GM12878 (cell line): ENCODE measurements at regions not wholly inside any gene's neighbourhood (a gene's known extent, or its start where the extent isn't known, plus 50 kb on each side); places are given as distances from the start of the nearest gene placed in this dataset.

Experiments used
- ATAC-seq: fragments of 200-7000 bp; cut with Tn5 transposase; 3 replicates; pipeline ENCODE4 v1.9.1; 2020; ENCODE audit warnings: mild to moderate bottlenecking, moderate library complexity
- BruUV-seq: library from RNA; stranded (reverse); fragments of 400-500 nt; replicated peaks from 2 replicates; lab custom pipeline; 2021; lab: Mats Ljungman, UMichigan
- CTCF ChIA-PET: fragments of 300-600 bp; sonication (Branson Sonifier 250); formaldehyde crosslinking; extraction: SDS; loops from one replicate; lab custom pipeline; 2021; ENCODE audit warnings: inconsistent platforms; lab: Yijun Ruan, JAX
- POLR2A ChIA-PET: fragments of 350-600 bp; formaldehyde crosslinking; extraction: SDS; loops from one replicate; lab custom pipeline; 2021; ENCODE audit warnings: inconsistent platforms; lab: Charles Lee
- RAD21 ChIA-PET: fragments of 300-600 bp; sonication (Branson Sonifier 250); formaldehyde crosslinking; loops from one replicate; lab custom pipeline; 2023; ENCODE audit warnings: antibody characterized with exemption; ENCODE audit not compliant: unreplicated experiment; lab: Charles Lee
- SMC1A ChIA-PET: fragments of 300-600 bp; sonication (Branson Sonifier 250); formaldehyde crosslinking; loops from one replicate; lab custom pipeline; 2023; ENCODE audit not compliant: unreplicated experiment, uncharacterized antibody; lab: Charles Lee
- DNase-seq: peaks from one replicate; pipeline ENCODE4 v3.0.0-alpha.2; 2011; ENCODE audit warnings: low read depth, low spot score
- FAIRE-seq: peaks from 3 replicates; lab custom pipeline; 2011; peaks lifted over from hg19 to GRCh38; lab: Jason Lieb, UNC
- H2AFZ ChIP-seq: 2 replicates; pipeline ENCODE4 v1.6.0; 2011; ENCODE audit warnings: low read depth, low read length, control low read depth; ENCODE audit not compliant: control insufficient read depth
- H3K27ac ChIP-seq: 2 replicates; pipeline ENCODE4 v1.5.1; 2011; ENCODE audit warnings: control low read depth; ENCODE audit not compliant: control insufficient read depth, insufficient read depth
- H3K27me3 ChIP-seq, 2 experiments: replicated peaks in 1 of 2; 2 replicates each; pipeline versions ENCODE4 v1.6.0 to v1.6.1; 2011; ENCODE audit warnings: low read length in 1 of 2; ENCODE audit not compliant: control insufficient read depth in 2 of 2, insufficient read depth in 2 of 2
- H3K36me3 ChIP-seq, 2 experiments: 2 replicates each; pipeline ENCODE4 v1.5.1; 2011; ENCODE audit warnings: low read length in 1 of 2; ENCODE audit not compliant: control insufficient read depth in 2 of 2, insufficient read depth in 2 of 2
- H3K4me1 ChIP-seq: 2 replicates; pipeline ENCODE4 v1.6.1; 2011; ENCODE audit warnings: mild to moderate bottlenecking, low read length, moderate library complexity, mixed read lengths; ENCODE audit not compliant: control insufficient read depth, insufficient read depth
- H3K4me2 ChIP-seq: 2 replicates; pipeline ENCODE4 v1.6.0; 2011; ENCODE audit warnings: control low read depth; ENCODE audit not compliant: control insufficient read depth, insufficient read depth
- H3K4me3 ChIP-seq: fragments of 200-600 bp; sonication (generic); 2 replicates; pipeline ENCODE4 v1.5.1; 2016
- H3K79me2 ChIP-seq: 2 replicates; pipeline ENCODE4 v1.6.0; 2011; ENCODE audit warnings: low read length; ENCODE audit not compliant: control insufficient read depth, insufficient read depth
- H3K9ac ChIP-seq: 2 replicates; pipeline ENCODE4 v1.8.0; 2011; ENCODE audit warnings: low read length, control low read depth, mixed read lengths; ENCODE audit not compliant: control insufficient read depth, insufficient read depth
- H3K9me3 ChIP-seq: replicated peaks from 3 replicates; pipeline ENCODE4 v1.5.1; 2011; ENCODE audit warnings: mild to moderate bottlenecking, low read length; ENCODE audit not compliant: control insufficient read depth, insufficient read depth
- H4K20me1 ChIP-seq: 2 replicates; pipeline ENCODE4 v1.6.0; 2011; ENCODE audit not compliant: control insufficient read depth, insufficient read depth
- ATF3 ChIP-seq: IDR thresholded peaks from 2 replicates; pipeline ENCODE4 v1.6.1; 2011; ENCODE audit warnings: low read depth, mild to moderate bottlenecking, low read length, moderate library complexity, borderline replicate concordance; ENCODE audit errors: extremely low read depth
- ATF7 ChIP-seq: fragments of 450-650 bp; IDR thresholded peaks from 2 replicates; pipeline ENCODE4 v1.6.1; 2016; ENCODE audit warnings: low read depth, mild to moderate bottlenecking
- E2F8 ChIP-seq: fragments of 450-650 bp; IDR thresholded peaks from 2 replicates; pipeline ENCODE4 v1.6.1; 2018; ENCODE audit warnings: mild to moderate bottlenecking, low read depth, moderate library complexity; ENCODE audit not compliant: partially characterized antibody
- EGR1 ChIP-seq, 2 experiments: IDR thresholded peaks; 1 replicate in 1 of 2; 2 replicates in 1 of 2; pipeline ENCODE4 v1.6.1; 2011 to 2012; ENCODE audit warnings: low read depth in 2 of 2, low read length in 2 of 2, borderline replicate concordance in 1 of 2, mild to moderate bottlenecking in 1 of 2, moderate library complexity in 1 of 2
- ETV6 ChIP-seq, 2 experiments: fragments of 450-650 bp in 1 of 2; IDR thresholded peaks in 1 of 2; conservative IDR thresholded peaks in 1 of 2; 2 replicates each; pipeline ENCODE4 v1.6.1; 2014; ENCODE audit warnings: antibody characterized with exemption in 1 of 2, borderline replicate concordance in 1 of 2, low read depth in 1 of 2, mild to moderate bottlenecking in 1 of 2, moderate library complexity in 1 of 2
- FOS ChIP-seq: IDR thresholded peaks from 3 replicates; pipeline ENCODE4 v1.6.1; 2011; ENCODE audit warnings: borderline replicate concordance; ENCODE audit not compliant: insufficient read length; ENCODE audit errors: extremely low read depth
- FOXM1 ChIP-seq: IDR thresholded peaks from 2 replicates; pipeline ENCODE4 v1.6.1; 2012; ENCODE audit warnings: low read depth, mild to moderate bottlenecking, inconsistent platforms, low read length, moderate library complexity
- IRF5 ChIP-seq: fragments of 450-650 bp; IDR thresholded peaks from 2 replicates; pipeline ENCODE4 v1.6.1; 2017; ENCODE audit warnings: borderline replicate concordance
- PRDM15 ChIP-seq: fragments of 450-650 bp; formaldehyde crosslinking; IDR thresholded peaks from 2 replicates; pipeline ENCODE4 v1.4.0; 2020; ENCODE audit warnings: mild to moderate bottlenecking, moderate library complexity
- RAD51 ChIP-seq: fragments of 450-650 bp; IDR thresholded peaks from 2 replicates; pipeline ENCODE4 v1.6.1; 2016; ENCODE audit warnings: moderate library complexity, mild to moderate bottlenecking, inconsistent platforms
- RUNX3 ChIP-seq: IDR thresholded peaks from 2 replicates; pipeline ENCODE4 v1.6.1; 2012; ENCODE audit warnings: low read length, inconsistent platforms
- SMAD5 ChIP-seq: IDR thresholded peaks from 2 replicates; pipeline ENCODE4 v1.6.1; 2016; ENCODE audit warnings: antibody characterized with exemption, low read depth
- SMC3 ChIP-seq: IDR thresholded peaks from 2 replicates; pipeline ENCODE4 v1.6.1; 2011; ENCODE audit warnings: low read length, improper control_type of control experiment, borderline replicate concordance
- SREBF1 ChIP-seq: IDR thresholded peaks from 2 replicates; pipeline ENCODE4 v1.6.1; 2012; ENCODE audit warnings: mild to moderate bottlenecking, low read length
- SRF ChIP-seq, 2 experiments: IDR thresholded peaks; 2 replicates each; pipeline ENCODE4 v1.6.1; 2011; ENCODE audit warnings: low read depth in 2 of 2, low read length in 2 of 2, mild to moderate bottlenecking in 1 of 2, moderate library complexity in 1 of 2
- ZBED1 ChIP-seq: IDR thresholded peaks from 2 replicates; pipeline ENCODE4 v1.6.1; 2016; ENCODE audit warnings: borderline replicate concordance
- WGBS: methylation state at CpG from one replicate; pipeline ENCODE4 v1.1.6; 2016; ENCODE audit warnings: low lambda C conversion rate; ENCODE audit not compliant: insufficient replicate concordance, insufficient coverage; ENCODE audit errors: missing lambda C conversion rate; 5-methylcytosine and 5-hydroxymethylcytosine counted together
- in situ Hi-C: fragments of 300-500 bp; cut with MboI; formaldehyde crosslinking; loops from 9 replicates; pipeline ENCODE4 v1.14.3; 2018; ENCODE audit warnings: mixed read lengths
- intact Hi-C: fragments of 100-400 bp; cut with micrococcal nuclease; formaldehyde crosslinking; loops from one replicate; pipeline ENCODE4 v1.14.2; 2022; ENCODE audit not compliant: unreplicated experiment

GRCh38 chr10:30557884-30558283, 71.7 kb downstream of the LYZL2 start:
- intact Hi-C loops = no loop called here
- H3K9me3 ChIP-seq = no peaks in the 10 kb centered on the region
- FAIRE-seq (no peak), DNase-seq (no peak), ATAC-seq (no peak)
- POLR2A ChIA-PET = no interaction called here
- H3K79me2 ChIP-seq = no peaks in the 10 kb centered on the region
- in situ Hi-C loops = no loop called here
- H3K9ac ChIP-seq = no peak overlapping the region
- no TSS peak for BruUV-seq
- no peak overlapping the region for H3K27ac ChIP-seq
- no peaks in the 10 kb centered on the region for H3K36me3 ChIP-seq
- H3K4me3 ChIP-seq = no peak overlapping the region
- H4K20me1 ChIP-seq = no peaks in the 10 kb centered on the region
- SMC1A ChIA-PET = no interaction called here
- RAD21 ChIA-PET = no interaction called here
- H3K4me2 ChIP-seq = no peak overlapping the region
- no peaks in the 10 kb centered on the region; a peak in 1 of 4 replicates for H3K27me3 ChIP-seq
- CTCF ChIA-PET = interaction anchor here (0.6 kb wide), 1 partner anchor 285 kb away, joined by 3 read pairs; no protein-coding TSS in a partner anchor
- peaks cover 5% of the 10 kb centered on the region for H3K4me1 ChIP-seq
- no peak overlapping the region for H2AFZ ChIP-seq
- 83% methylated on average over 8 of the region's 8 CpGs for whole genome bisulfite sequencing
- TF ChIP-seq SREBF1 = no peak
- no peak for TF ChIP-seq ATF3
- TF ChIP-seq FOXM1 = no peak
- TF ChIP-seq ATF7 = no peak
- TF ChIP-seq PRDM15 (CRISPR knock-in tag) = no peak
- TF ChIP-seq E2F8 = no peak
- TF ChIP-seq RUNX3 = no peak
- TF ChIP-seq SMC3 = no peak
- TF ChIP-seq FOS = no peak
- no peak for TF ChIP-seq IRF5
- TF ChIP-seq ZBED1 = no peak
- TF ChIP-seq ETV6 (conservative IDR thresholded peaks at IDR 0.05 in 1 of 2, IDR thresholded peaks at IDR 0.05 in 1 of 2; ENCODE audit: borderline replicate concordance in 1 of 2, low read depth in 1 of 2) = no peak
- no peak for TF ChIP-seq EGR1 (IDR thresholded peaks at IDR 0.05; ENCODE audit: borderline replicate concordance in 1 of 2, low read depth in 2 of 2, low read length in 2 of 2)
- TF ChIP-seq SMAD5 = no peak
- TF ChIP-seq SRF (IDR thresholded peaks at IDR 0.05; ENCODE audit: low read depth in 2 of 2, low read length in 2 of 2) = no peak
- no peak for TF ChIP-seq RAD51
